GM19395 (cell line): ENCODE measurements at regions not wholly inside any gene's neighbourhood (a gene's known extent, or its start where the extent isn't known, plus 50 kb on each side); places are given as distances from the start of the nearest gene placed in this dataset.
"Not testable (repeated sequence)": the region's sequence is repeated elsewhere in the genome, so short reads cannot be mapped to it uniquely, and the experiment has no call there.

Experiments
- ATAC-seq: cut with Tn5 transposase; IDR thresholded peaks from one replicate; pipeline ENCODE4 v1.9.1; 2021; ENCODE audit warnings: mild to moderate bottlenecking, moderate library complexity; ENCODE audit not compliant: unreplicated experiment

DNA sequence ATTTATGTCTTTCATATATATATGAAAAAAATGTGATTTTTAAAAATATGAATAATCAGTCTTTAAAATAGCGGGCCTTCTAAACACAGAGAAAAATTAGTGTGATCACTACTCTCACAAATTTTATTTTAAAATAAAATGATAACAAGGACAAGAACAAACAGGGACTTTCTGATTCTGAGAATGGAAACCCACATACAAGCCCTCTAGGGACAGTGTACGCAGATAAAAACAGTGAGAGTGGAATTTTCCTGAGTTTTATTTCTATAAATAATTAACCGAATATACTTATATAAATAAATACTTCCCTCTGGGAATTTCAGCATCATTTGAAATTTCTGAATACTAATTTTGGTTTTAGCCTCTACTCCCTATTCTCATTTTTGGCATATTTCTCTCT lies 201.4 kb upstream of the CBLB start:
- ATAC-seq = no peak

DNA sequence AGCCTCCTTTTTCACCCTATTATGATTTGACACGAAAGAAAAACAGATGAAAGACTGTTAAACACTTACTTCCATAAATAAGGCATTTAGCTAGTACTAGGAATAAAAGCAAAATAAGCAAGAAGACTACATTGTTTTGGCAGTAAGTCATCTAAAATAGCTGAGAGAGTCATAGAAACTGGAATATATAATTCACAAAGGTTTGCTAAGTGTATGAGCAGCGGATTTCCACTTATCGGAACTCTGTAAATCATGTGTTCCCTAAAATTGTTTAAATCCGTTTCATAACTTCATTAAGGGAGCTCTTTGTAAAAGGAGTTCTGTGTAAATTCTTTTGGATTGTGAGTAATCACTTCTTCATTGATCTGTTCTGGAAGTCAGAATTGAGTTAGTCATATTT lies 202.5 kb upstream of the CBLB start:
- ATAC-seq = no peak

- ATAC-seq = not testable (repeated sequence)
Measured at GRCh38 chr3:106072596-106072995, 203.8 kb upstream of the CBLB start.

- ATAC-seq = not testable (repeated sequence)
Measured at GRCh38 chr3:106073806-106074205, 205.0 kb upstream of the CBLB start.

GRCh38 chr3:106075731-106076130 lies 206.9 kb upstream of the CBLB start:
- not testable (repeated sequence) for ATAC-seq

- ATAC-seq = no peak
Measured at GRCh38 chr3:106078635-106079034, 209.8 kb upstream of the CBLB start.

GRCh38 chr3:106082616-106083015 lies 213.8 kb upstream of the CBLB start:
- no peak for ATAC-seq

DNA sequence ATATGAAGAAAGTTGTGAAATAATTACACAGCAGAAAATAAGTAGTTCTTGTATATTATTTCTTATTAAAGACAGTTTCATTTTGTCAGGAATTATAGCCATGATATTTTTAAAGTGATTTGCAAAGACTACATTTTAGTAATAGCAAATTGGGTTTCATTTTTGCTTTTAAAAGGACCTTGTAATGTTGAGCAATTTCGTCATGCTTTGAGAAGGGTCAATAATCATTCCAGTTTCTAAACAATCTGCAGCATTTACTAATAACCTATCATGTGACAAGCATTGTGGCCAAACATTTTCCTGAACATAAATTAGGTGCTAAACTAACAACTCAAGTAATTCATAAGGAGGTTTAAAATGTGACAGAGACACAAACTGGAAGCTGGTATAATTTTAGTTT lies 214.4 kb upstream of the CBLB start:
- peak; percentile 71 for ATAC-seq

- ATAC-seq = no peak
Measured at GRCh38 chr3:106083854-106084253, 215.0 kb upstream of the CBLB start.

GRCh38 chr3:106086038-106086437 lies 217.2 kb upstream of the CBLB start:
- no peak for ATAC-seq

DNA sequence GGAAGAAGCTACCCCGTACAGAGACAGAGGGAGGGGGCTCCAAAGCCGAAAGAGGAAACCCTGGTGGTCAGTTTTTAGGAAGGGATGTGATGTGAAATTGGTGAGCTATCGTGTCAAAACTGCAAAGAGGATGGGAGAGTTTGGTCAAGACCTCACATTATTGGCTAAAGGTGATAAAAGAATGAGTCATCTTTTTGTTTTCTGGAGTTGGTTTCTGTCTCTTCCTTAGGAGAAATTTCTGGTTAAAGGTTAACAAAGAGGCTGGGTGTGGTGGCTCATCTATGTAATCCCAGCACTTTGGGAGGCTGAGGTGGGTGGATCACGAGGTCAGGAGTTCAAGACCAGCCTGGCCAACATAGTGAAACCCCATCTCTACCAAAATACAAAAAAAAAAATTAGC lies 217.8 kb upstream of the CBLB start:
- no peak for ATAC-seq

- no peak for ATAC-seq
Measured at GRCh38 chr3:106088304-106088703, 219.5 kb upstream of the CBLB start.

DNA sequence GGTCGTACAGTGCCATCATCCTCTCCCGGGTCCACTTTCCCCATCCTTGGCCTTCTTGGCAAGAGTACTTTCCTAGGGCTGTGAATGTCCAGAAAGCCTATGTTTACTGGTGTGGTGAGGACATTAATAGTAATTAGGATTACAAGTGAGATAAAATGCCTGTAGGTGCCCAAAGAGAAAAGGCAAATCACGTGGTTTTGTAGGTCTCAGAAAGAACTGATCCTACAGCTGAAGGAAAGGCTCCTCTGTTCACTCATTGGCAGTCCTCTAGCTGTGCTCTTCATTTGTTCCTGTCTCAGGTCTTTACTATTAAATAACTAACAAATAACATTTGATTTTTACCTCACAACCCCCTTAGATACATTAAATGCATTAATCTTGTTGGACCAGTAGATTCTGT lies 220.1 kb upstream of the CBLB start:
- no peak for ATAC-seq

GRCh38 chr3:106089806-106090205 lies 221.0 kb upstream of the CBLB start:
- no peak for ATAC-seq

GRCh38 chr3:106092792-106093191 lies 224.0 kb upstream of the CBLB start:
- ATAC-seq = no peak

- no peak for ATAC-seq
Measured at GRCh38 chr3:106093616-106094015, 224.8 kb upstream of the CBLB start.

GRCh38 chr3:106097817-106098435 lies 229.1 kb upstream of the CBLB start:
- no peak for ATAC-seq

- ATAC-seq = no peak
Measured at GRCh38 chr3:106103383-106103782, 234.6 kb upstream of the CBLB start.

GRCh38 chr3:106104078-106104477 lies 235.3 kb upstream of the CBLB start:
- no peak for ATAC-seq

- no peak for ATAC-seq
Measured at GRCh38 chr3:106108925-106109324, 240.1 kb upstream of the CBLB start.

- not testable (repeated sequence) for ATAC-seq
Measured at GRCh38 chr3:106112561-106112960, 243.7 kb upstream of the CBLB start.

- no peak for ATAC-seq
Measured at GRCh38 chr3:106113747-106114146, 244.9 kb upstream of the CBLB start.

DNA sequence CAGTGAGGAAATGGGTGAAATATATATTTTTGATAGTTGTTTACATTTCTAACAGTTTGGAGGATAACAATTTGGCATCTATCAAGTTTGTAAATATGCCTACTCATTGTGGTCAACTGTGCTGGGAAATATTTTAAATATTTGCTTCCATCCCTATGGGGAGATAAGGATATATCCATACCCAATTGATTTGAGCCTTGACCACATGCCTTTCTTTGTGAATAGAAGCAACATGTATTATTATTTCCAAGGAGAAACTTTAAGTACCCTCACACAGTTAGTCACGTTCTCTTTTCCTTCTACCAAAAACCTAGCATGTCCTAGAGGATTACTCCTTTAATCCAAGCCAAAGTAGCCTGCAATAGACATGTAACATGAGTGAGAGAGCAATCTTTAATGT lies 245.4 kb upstream of the CBLB start:
- no peak for ATAC-seq
